Astrocyte (in vitro differentiated cells and primary cell): ENCODE measurements at regions not wholly inside any gene's neighbourhood (a gene's known extent, or its start where the extent isn't known, plus 50 kb on each side); places are given as distances from the start of the nearest gene placed in this dataset.
A peak's percentile ranks its signal among the peaks of the same experiment; 100 is the strongest.

Experiments
- DNase-seq: peaks from one replicate; pipeline ENCODE4 v3.0.0-alpha.2; 2010; ENCODE audit warnings: low read depth
- FAIRE-seq: peaks from 2 replicates; lab custom pipeline; 2011; peaks lifted over from hg19 to GRCh38; lab: Jason Lieb, UNC
- H2AFZ ChIP-seq: 2 replicates; pipeline ENCODE4 v1.6.0; 2012; ENCODE audit warnings: low read depth, low read length, inconsistent platforms
- H3K27ac ChIP-seq: 2 replicates; pipeline ENCODE4 v1.5.1; 2011; ENCODE audit warnings: low read depth, low read length, inconsistent platforms
- H3K27me3 ChIP-seq: 2 replicates; pipeline ENCODE4 v1.6.0; 2011; ENCODE audit warnings: low read length, inconsistent platforms; ENCODE audit not compliant: insufficient read depth
- H3K36me3 ChIP-seq: 2 replicates; pipeline ENCODE4 v1.5.1; 2011; ENCODE audit warnings: low read length, inconsistent platforms; ENCODE audit not compliant: insufficient read depth
- H3K4me1 ChIP-seq: 2 replicates; pipeline ENCODE4 v1.5.1; 2011; ENCODE audit warnings: low read length, inconsistent platforms; ENCODE audit not compliant: insufficient read depth
- H3K4me2 ChIP-seq: 2 replicates; pipeline ENCODE4 v1.6.0; 2012; ENCODE audit warnings: low read length, inconsistent platforms
- H3K4me3 ChIP-seq: 2 replicates; pipeline ENCODE4 v1.5.1; 2011; ENCODE audit warnings: low read depth, mild to moderate bottlenecking, low read length, inconsistent platforms; ENCODE audit not compliant: insufficient read depth
- H3K79me2 ChIP-seq: 2 replicates; pipeline ENCODE4 v1.6.0; 2012; ENCODE audit warnings: mild to moderate bottlenecking, low read length, inconsistent platforms; ENCODE audit not compliant: insufficient read depth
- H3K9ac ChIP-seq: 2 replicates; pipeline ENCODE4 v1.6.0; 2012; ENCODE audit warnings: mild to moderate bottlenecking, low read length, inconsistent platforms
- H3K9me3 ChIP-seq: 2 replicates; pipeline ENCODE4 v1.5.1; 2012; ENCODE audit warnings: low read depth, mild to moderate bottlenecking, low read length, inconsistent platforms; ENCODE audit not compliant: insufficient read depth
- H4K20me1 ChIP-seq: 2 replicates; pipeline ENCODE4 v1.6.0; 2012; ENCODE audit warnings: low read length, inconsistent platforms; ENCODE audit not compliant: insufficient read depth
- H3K27ac Mint-ChIP-seq: one replicate; pipeline ENCODE4 v1.8.0; 2021; ENCODE audit warnings: mild to moderate bottlenecking, mixed read lengths; ENCODE audit not compliant: unreplicated experiment
- H3K27me3 Mint-ChIP-seq: one replicate; pipeline ENCODE4 v1.8.0; 2021; ENCODE audit warnings: low read depth, mixed read lengths; ENCODE audit not compliant: unreplicated experiment
- H3K36me3 Mint-ChIP-seq: one replicate; pipeline ENCODE4 v1.8.0; 2021; ENCODE audit warnings: low read depth, mixed read lengths; ENCODE audit not compliant: unreplicated experiment
- H3K4me1 Mint-ChIP-seq: one replicate; pipeline ENCODE4 v1.8.0; 2021; ENCODE audit warnings: low read depth, mixed read lengths; ENCODE audit not compliant: unreplicated experiment
- H3K4me3 Mint-ChIP-seq: one replicate; pipeline ENCODE4 v1.8.0; 2021; ENCODE audit warnings: mild to moderate bottlenecking, moderate library complexity, mixed read lengths; ENCODE audit not compliant: unreplicated experiment
- H3K9me3 Mint-ChIP-seq: one replicate; pipeline ENCODE4 v1.8.0; 2021; ENCODE audit warnings: mild to moderate bottlenecking, mixed read lengths; ENCODE audit not compliant: unreplicated experiment
- CTCF ChIP-seq: IDR thresholded peaks from 2 replicates; pipeline ENCODE4 v1.5.1; 2011; ENCODE audit warnings: low read depth, mild to moderate bottlenecking, inconsistent platforms, low read length, moderate library complexity; ENCODE audit not compliant: insufficient read depth
- EZH2 ChIP-seq: IDR thresholded peaks from 2 replicates; pipeline ENCODE4 v1.6.1; 2012; ENCODE audit warnings: mild to moderate bottlenecking, low read length, inconsistent platforms; ENCODE audit not compliant: insufficient read depth

GRCh38 chr6:44044154-44044539, 83.1 kb downstream of the MRPL14 start:
- H2AFZ ChIP-seq, result peak overlapping the region; percentile 67
- Mint-ChIP-seq H3K9me3 (no peaks in the 10 kb centered on the region), H3K4me3 (no peak overlapping the region), H3K27ac (no peak overlapping the region), H3K27me3 (peaks cover 12% of the 10 kb centered on the region), H3K4me1 (peaks cover 41% of the 10 kb centered on the region), H3K36me3 (no peaks in the 10 kb centered on the region)
- H3K9me3 ChIP-seq, result no peaks in the 10 kb centered on the region
- peak overlapping the region; percentile 93 for H3K27ac ChIP-seq
- DNase-seq, result no peak
- no peaks in the 10 kb centered on the region for H3K79me2 ChIP-seq
- H3K4me3 ChIP-seq, result no peak overlapping the region
- TF ChIP-seq CTCF (no peak), EZH2 (no peak)
- no peak for FAIRE-seq
- H4K20me1 ChIP-seq, result no peaks in the 10 kb centered on the region
- H3K4me2 ChIP-seq, result peak overlapping the region; percentile 61
- no peaks in the 10 kb centered on the region for H3K27me3 ChIP-seq
- no peaks in the 10 kb centered on the region for H3K36me3 ChIP-seq
- H3K4me1 ChIP-seq, result peaks cover 39% of the 10 kb centered on the region
- H3K9ac ChIP-seq, result peak overlapping the region; percentile 56

GRCh38 chr6:44043479-44044153, 83.6 kb downstream of the MRPL14 start:
- H3K27ac ChIP-seq, result peak overlapping the region; percentile 93
- H3K4me1 Mint-ChIP-seq, result peaks cover 42% of the 10 kb centered on the region
- H4K20me1 ChIP-seq, result no peaks in the 10 kb centered on the region
- peaks cover 16% of the 10 kb centered on the region for H3K27me3 Mint-ChIP-seq
- H3K9me3 Mint-ChIP-seq, result no peaks in the 10 kb centered on the region
- FAIRE-seq, result no peak
- peaks cover 35% of the 10 kb centered on the region for H3K4me1 ChIP-seq
- H3K9ac ChIP-seq, result peak overlapping the region; percentile 56
- no peak overlapping the region for H3K4me3 ChIP-seq
- H3K36me3 ChIP-seq, result no peaks in the 10 kb centered on the region
- DNase-seq, result no peak
- H3K27ac Mint-ChIP-seq, result peak overlapping the region; percentile 93
- peak overlapping the region; percentile 47 for H3K4me3 Mint-ChIP-seq
- peak overlapping the region; percentile 61 for H3K4me2 ChIP-seq
- peak overlapping the region; percentile 67 for H2AFZ ChIP-seq
- no peaks in the 10 kb centered on the region for H3K36me3 Mint-ChIP-seq
- no peaks in the 10 kb centered on the region for H3K79me2 ChIP-seq
- no peaks in the 10 kb centered on the region for H3K9me3 ChIP-seq
- no peaks in the 10 kb centered on the region for H3K27me3 ChIP-seq
- TF ChIP-seq EZH2, result no peak
- TF ChIP-seq CTCF, result no peak

- Histone ChIP-seq H3K36me3 (no peaks in the 10 kb centered on the region), H3K4me2 (peak overlapping the region; percentile 61), H3K27ac (peak overlapping the region; percentile 93), H2AFZ (no peak overlapping the region), H3K9me3 (no peaks in the 10 kb centered on the region), H3K27me3 (no peaks in the 10 kb centered on the region), H3K4me3 (no peak overlapping the region), H3K4me1 (peaks cover 35% of the 10 kb centered on the region), H3K9ac (peak overlapping the region; percentile 56), H4K20me1 (no peaks in the 10 kb centered on the region), H3K79me2 (no peaks in the 10 kb centered on the region)
- H3K27me3 Mint-ChIP-seq, result peaks cover 19% of the 10 kb centered on the region
- H3K4me3 Mint-ChIP-seq, result peak overlapping the region; percentile 47
- no peak for DNase-seq
- no peak for FAIRE-seq
- H3K27ac Mint-ChIP-seq, result peak overlapping the region; percentile 93
- no peaks in the 10 kb centered on the region for H3K36me3 Mint-ChIP-seq
- no peaks in the 10 kb centered on the region for H3K9me3 Mint-ChIP-seq
- peaks cover 42% of the 10 kb centered on the region for H3K4me1 Mint-ChIP-seq
- TF ChIP-seq CTCF (no peak), EZH2 (no peak)
Measured at GRCh38 chr6:44042989-44043478, 84.2 kb downstream of the MRPL14 start.
